Astrocyte (in vitro differentiated cells and primary cell): ENCODE measurements at regions not wholly inside any gene's neighbourhood (a gene's known extent, or its start where the extent isn't known, plus 50 kb on each side); places are given as distances from the start of the nearest gene placed in this dataset.

ENCODE experiments used
- EZH2 ChIP-seq: IDR thresholded peaks from 2 replicates; pipeline ENCODE4 v1.6.1; 2012; ENCODE audit warnings: mild to moderate bottlenecking, low read length, inconsistent platforms; ENCODE audit not compliant: insufficient read depth
- TF ChIP-seq, protein P1 (sequence below): IDR thresholded peaks from 2 replicates; pipeline ENCODE4 v1.5.1; 2011; ENCODE audit warnings: low read depth, mild to moderate bottlenecking, inconsistent platforms, low read length, moderate library complexity; ENCODE audit not compliant: insufficient read depth

DNA sequence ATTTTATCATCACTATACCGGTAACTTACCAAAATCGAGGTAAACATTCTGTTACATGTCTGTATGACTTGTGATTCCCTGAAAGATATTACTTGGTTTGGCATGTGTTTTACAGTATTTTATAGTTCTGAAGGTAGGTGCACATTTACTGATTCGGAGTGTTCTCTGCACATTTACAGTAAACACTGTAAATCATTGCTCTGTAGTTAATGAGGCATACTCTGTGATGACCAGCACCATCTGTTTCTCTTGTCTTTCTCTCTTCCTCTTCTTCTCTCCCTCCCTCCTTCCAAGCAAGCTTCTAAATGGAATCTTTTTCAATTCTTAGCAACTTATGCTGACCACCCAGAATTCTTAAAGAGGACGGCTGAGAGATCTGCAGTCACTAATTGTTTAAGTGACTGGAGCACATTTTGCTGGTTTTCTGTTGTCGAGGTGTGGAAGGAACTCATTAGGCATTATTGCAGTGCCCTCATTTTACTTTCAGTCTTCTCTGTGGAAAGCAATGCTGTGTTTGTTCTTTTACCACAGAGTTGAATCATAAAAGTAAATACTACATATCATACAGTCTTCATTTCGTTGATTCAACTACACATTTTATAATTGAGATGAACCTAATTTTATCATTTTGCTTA, 126.5 kb downstream of the UTRN start:
- TF ChIP-seq, protein P1, sequence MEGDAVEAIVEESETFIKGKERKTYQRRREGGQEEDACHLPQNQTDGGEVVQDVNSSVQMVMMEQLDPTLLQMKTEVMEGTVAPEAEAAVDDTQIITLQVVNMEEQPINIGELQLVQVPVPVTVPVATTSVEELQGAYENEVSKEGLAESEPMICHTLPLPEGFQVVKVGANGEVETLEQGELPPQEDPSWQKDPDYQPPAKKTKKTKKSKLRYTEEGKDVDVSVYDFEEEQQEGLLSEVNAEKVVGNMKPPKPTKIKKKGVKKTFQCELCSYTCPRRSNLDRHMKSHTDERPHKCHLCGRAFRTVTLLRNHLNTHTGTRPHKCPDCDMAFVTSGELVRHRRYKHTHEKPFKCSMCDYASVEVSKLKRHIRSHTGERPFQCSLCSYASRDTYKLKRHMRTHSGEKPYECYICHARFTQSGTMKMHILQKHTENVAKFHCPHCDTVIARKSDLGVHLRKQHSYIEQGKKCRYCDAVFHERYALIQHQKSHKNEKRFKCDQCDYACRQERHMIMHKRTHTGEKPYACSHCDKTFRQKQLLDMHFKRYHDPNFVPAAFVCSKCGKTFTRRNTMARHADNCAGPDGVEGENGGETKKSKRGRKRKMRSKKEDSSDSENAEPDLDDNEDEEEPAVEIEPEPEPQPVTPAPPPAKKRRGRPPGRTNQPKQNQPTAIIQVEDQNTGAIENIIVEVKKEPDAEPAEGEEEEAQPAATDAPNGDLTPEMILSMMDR = no peak
- no peak for TF ChIP-seq EZH2
